ENCODE measurements at regions not wholly inside any gene's neighbourhood (a gene's known extent, or its start where the extent isn't known, plus 50 kb on each side); places are given as distances from the start of the nearest gene placed in this dataset.
"Not testable (repeated sequence)": the region's sequence is repeated elsewhere in the genome, so short reads cannot be mapped to it uniquely, and the experiment has no call there.

DNA sequence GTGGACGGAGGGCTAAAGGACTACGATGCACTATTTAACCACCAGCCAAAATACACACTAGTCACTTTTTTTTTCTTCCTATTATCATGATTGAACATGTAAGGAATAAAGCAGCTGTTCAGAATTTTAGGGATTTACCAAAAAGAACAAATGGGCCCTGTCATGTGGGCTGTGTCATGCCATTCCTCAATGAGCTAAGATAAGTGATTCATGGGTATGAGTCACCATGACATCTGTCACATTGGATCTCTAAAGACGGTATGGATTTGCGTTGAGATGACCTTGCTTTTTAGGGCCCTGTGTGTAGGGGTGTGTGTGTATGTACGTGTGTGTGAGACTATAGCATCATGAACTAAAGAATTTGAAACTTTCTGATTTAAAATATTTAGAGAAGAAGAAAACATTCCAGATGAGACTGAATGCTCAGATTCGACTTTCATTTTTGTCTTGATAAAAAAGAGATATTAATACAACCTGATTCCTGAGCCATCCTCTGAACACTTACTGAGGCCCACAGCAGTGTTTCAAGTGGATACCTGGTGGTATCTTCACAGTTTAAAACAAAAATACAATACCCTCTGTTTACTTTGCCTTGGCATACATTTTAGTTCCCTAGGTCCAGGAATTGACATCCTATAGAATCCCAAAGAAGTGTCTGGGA is 246.1 kb upstream of the DUSP10 start:
- DNase-seq: no peak

DNA sequence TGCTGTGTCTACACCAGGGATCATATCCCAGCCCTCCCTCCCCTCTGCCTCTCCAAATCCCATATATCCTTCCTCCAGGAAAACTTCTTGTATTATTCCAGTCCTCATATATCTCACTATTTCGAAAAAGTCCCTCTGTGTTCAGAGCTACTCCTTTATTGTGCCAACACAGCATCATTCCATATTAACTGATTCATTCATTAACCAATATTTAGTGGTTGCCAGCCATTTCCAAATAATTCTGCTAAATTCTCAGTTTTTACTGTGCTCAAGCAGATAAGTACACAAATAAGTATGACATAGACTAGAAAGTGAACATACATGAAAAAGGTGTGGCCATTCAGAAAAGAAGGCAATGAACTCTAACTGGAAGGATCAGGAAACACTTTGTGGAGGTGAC is 241.6 kb upstream of the DUSP10 start:
- DNase-seq: no peak

DNA sequence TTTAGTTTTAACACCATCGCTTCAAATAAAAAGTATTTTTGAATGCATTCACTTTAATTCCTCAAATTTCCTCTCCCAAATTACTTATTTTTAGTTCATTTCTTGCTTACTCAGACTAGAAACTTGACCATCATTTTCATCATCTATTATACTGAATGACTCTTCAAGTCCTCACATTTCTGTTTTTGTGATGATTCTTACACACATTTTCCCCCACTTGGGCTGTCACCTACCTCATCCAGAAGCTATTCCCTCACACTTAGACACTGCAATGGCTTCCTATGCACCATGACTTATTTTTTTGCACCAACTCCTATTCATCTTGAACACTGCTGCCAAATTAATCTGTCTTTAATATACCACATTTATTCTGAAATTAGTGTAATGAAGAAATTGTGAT is 239.6 kb upstream of the DUSP10 start:
- no peak for DNase-seq

DNA sequence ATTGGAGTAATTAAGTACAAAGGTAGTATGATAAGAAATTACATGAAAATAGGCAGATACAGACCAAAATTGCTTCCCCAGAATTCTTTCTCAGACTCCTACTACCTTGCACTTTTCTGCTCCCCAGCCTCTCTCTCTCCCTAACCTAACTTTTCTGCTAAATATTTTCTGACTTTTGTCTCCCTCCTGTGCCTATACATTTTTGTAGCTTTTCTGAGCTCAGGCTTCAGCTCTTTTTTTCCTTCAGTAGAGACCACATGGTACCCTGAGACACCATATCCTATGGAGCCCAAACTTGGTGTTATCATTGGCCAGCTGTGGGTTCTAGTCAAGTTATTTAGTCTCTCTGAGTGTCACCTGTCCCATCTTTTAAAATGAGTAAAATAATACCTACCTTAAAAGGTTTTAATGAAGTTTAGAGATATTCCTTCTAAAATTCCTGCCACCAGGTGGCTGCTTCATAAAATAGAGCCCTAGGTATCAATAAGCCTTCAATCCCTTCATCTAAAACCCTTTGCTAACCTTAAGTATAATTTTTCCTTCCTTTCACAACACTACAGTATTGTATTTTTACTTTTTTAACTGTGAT is 237.6 kb upstream of the DUSP10 start:
- DNase-seq: no peak

DNA sequence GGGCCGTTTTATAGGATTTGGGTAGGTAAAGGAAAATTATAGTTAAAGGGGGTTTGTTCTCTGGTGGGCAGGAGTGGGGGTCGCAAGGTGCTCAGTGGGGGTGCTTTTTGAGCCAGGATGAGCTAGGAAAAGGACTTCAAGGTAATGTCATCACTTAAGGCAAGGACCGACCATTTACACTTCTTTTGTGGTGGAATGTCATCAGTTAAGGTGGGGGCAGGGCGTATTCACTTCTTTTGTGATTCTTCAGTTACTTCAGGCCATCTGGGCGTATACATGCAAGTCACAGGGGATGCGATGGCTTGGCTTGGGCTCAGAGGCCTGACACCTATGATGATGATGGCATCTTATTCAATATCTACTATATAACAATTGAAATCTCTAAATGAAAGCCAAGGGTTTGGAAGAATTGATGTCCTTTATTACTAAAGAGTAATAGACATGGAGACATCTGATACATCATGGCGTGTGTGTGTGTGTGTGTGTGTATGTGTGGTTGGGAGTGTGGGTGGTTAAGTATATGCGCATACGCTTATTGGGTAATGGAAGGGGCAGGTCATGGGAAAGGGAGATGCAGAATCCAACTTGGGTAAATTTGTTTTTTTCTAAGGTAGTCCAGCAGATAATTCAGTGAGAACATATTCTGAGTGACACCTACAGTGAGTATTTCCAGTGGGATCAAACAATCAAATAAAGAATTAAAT is 236.9 kb upstream of the DUSP10 start:
- DNase-seq: not testable (repeated sequence)

DNA sequence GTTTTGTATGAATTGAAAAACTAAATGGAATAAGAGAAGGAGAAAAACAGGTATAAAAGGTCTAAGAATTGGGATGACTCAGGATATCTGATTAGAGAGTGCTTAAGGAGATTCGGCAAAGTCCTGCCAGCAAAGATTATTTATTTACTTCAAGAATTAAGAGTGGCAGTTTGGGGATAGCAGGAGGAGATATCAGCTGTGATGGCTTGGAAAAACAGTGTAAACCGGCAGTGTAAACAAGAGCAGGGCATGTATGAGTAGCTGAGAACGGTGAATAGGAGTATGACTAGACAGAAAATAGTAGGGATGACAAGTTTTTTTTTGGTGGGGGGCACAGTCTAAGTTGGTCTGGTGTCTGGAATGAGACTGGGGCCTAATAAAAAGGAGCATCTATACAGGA is 231.9 kb upstream of the DUSP10 start:
- DNase-seq: not testable (repeated sequence)

DNA sequence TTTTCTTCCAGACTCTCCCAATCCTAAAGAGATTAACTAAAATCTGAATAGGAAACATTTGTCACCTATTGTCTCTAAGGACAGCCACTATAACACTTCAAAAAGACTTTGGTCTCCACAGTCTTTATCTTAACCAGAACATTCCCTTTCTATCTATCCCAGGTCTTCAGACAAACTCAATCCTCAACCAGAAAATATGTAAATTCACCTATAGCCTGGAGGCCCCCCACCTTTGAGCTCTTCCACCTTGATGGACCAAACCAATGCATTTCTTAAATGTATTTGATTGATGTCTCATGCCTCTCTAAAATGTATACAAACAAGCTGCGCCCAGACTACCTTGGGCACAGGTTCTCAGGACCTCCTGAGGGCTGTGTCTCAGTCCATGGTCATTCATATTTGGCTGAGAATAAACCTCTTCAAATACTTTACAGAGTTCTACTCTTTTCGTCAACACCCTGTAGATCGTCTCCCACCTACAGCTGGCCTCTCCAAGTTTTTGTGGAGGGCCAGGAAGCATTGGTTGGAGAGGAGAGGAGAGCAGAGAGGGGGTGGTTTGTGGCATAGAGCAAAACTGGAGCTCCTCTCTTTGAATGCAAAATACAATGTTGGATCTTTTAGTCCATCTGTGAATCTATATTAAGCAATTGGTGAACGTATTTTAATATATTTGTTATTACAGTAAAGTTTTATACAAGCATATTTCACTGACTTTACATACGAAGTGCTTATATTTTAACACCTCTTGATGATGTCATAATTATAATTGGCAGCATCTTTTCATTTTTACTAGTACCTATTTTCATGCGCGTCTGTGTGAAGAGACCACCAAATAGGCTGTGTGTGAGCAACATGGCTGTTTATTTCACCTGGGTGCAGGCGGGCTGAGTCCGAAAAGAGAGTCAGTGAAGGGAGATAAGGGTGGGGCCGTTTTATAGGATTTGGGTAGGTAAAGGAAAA is 230.7 kb upstream of the DUSP10 start:
- DNase-seq: no peak

DNA sequence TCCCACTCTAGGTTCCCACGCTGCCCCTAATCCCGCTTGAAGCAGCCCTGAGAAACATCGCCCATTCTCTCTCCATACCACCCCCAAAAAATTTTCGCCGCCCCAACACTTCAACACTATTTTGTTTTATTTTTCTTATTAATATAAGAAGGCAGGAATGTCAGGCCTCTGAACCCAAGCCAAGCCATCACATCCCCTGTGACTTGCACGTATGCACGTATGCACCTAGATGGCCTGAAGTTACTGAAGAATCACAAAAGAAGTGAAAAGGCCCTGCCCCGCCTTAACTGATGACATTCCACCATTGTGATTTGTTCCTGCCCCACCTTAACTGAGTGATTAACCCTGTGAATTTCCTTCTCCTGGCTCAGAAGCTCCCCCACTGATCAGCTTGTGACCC is 229.1 kb upstream of the DUSP10 start:
- not testable (repeated sequence) for DNase-seq

DNA sequence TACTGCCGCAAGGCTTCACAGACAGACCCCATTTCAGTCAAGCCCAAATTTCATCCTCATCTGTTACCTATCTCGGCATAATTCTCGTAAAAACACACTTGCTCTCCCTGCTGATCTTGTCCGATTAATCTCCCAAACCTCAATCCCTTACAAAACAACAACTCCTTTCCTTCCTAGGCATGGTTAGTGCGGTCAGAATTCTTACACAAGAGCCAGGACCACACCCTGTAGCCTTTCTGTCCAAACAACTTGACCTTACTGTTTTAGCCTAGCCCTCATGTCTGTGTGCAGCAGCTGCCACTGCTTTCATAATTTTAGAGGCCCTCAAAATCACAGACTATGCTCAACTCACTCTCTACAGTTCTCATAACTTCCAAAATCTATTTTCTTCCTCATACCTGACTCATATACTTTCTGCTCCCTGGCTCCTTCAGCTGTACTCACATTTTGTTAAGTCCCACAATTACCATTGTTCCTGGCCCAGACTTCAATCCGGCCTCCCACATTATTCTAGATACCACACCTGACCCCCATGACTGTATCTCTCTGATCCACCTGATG is 227.5 kb upstream of the DUSP10 start:
- DNase-seq: not testable (repeated sequence)

DNA sequence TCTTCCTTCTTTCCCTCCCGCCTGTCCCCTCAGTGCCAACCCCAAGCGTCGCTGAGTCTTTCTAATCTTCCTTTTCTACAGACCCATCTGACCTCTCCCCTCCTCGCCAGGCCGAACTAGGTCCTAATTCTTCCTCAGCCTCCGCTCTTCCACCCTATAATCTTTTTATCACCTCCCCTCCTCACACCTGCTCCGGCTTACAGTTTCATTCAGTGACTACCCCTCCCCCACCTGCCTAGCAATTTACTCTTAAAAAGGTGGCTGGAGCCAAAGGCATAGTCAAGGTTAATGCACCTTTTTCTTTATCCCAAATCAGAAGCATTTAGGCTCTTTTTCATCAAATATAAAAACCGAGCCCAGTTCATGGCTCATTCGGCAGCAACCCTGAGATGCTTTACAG is 225.6 kb upstream of the DUSP10 start:
- DNase-seq: not testable (repeated sequence)

DNA sequence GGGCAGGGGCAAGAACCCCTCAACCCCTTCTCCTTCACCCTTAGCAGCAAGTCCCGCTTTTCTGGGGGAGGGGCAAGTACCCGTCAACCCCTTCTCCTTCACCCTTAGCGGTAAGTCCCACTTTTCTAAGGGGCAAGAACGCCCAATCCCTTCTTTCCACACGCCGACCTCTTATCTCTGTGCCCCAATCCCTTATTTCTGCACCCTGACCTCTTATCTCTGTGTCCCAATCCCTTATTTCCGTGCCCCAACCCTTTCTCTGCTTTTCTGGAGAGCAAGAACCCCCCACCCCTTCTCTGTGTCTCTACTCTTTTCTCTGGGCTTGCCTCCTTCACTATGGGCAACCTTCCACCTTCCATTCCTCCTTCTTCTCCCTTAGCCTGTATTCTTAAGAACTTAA is 225.0 kb upstream of the DUSP10 start:
- not testable (repeated sequence) for DNase-seq

DNA sequence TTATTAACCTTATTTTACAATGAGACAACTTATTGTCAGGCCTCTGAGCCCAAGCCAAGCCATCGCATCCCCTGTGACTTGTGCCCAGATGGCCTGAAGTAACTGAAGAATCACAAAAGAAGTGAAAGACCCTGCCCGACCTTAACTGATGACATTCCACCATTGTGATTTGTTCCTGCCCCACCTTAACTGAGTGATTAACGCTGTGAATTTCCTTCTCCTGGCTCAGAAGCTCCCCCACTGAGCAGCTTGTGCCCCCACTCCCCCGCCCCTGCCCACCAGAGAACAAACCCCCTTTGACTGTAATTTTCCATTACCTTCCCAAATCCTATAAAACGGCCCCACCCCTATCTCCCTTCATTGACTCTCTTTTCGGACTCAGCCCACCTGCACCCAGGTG is 224.0 kb upstream of the DUSP10 start:
- not testable (repeated sequence) for DNase-seq

DNA sequence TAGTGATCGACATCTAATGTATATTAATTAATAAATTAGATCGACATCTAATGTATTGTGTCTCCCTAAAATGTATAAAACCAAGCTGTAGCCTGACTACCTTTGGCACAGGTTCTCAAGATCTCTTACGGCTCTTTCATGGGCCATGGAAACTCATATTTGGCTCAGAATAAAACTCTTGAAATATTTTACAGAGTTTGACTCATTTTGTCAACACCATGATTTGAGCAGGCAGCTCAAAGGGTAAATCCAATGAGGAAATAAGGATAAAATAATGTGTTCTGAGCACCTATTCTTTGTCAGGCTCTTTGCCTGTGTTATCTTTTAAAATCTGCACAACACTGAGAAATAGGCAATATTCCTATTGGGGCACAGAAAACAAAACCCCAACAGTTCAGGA is 223.4 kb upstream of the DUSP10 start:
- no peak for DNase-seq

DNA sequence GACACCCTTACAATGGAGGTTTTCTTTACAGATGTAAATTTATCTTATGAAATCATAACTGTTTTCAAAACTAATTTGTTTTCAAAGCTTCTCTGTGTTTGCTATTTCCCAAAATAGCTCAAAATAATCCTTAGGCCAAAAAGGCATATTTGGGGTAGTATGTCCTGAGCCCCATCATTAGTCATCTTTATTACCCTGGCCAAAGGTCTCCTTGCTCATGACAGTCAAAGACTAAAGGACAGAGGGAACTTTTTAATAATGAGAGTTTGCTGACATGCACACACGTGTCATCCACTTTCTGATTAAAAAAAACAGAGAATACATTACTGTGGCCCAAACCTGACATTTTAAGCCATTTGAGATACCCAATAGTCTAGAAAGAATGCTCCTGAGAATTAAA is 221.9 kb upstream of the DUSP10 start:
- DNase-seq: no peak

DNA sequence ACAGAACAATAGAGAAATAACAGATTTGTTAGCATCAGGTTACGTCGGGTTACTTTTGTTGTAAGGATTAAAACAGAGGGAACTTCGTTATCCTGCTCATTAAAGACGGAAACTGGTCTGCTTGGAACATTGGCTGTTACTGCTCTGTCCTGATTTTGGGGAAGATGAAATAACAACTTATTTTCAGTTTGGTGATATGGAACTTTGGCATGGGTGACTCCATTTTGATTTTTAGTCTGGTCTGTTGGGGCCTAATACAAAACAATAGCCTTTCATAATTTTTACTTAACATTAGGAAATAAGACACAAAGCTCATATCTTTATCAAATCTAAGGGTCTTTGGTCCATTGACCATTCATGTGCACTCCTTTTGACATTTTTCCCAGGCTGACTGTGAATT is 220.5 kb upstream of the DUSP10 start:
- DNase-seq: no peak

DNA sequence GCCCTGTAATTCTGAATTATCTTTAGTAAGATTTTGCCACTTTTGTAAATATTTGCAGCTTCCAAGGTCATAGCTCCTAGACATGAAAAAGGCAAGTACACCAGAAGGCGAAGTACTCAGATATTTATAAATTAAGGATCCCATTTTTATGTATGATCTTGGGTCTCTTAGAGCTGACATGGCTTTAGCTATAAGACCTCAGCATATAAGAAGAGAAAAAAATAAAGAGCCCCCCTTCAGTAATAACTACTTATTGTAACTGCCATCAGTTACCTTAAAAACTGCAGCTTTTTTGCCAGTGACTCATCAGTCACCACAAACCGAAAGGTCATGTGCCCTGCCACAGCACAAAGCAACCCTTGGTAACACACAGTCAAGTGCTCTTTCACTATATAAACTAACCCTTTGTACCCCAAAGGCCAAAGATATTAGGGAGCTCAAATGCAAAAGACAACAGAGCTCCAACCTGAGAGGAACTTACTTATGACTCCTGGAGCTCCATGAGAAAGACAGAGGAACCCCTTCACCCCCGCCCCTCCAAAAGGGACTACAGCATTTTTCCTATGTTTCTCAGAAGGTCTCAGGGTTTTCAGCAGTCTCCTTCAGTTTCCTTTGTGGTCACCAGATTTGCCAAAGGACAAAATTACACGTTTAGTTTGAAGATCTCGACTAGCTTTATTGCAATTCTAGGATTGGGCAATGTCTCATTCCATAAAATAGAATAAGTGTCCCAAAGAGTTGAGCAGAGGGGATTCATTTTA is 219.8 kb upstream of the DUSP10 start:
- no peak for DNase-seq

DNA sequence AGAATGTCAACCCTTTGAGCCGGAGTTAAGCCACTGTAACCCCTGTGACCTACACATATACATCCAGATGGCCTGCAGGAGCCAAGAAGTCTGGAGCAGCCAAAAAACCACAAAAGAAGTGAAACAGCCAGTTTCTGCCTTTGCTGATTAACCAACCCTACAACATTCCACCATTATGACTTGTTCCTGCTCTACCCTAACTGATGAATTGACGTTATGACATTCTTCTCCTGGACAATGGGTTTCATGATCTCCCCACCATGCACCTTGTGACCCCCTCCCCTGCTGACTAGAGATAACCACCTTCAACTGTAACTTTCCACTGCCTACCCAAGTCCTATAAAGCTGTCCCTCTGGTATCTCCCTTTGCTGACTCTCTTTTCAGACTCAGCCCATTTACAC is 216.3 kb upstream of the DUSP10 start:
- not testable (repeated sequence) for DNase-seq

DNA sequence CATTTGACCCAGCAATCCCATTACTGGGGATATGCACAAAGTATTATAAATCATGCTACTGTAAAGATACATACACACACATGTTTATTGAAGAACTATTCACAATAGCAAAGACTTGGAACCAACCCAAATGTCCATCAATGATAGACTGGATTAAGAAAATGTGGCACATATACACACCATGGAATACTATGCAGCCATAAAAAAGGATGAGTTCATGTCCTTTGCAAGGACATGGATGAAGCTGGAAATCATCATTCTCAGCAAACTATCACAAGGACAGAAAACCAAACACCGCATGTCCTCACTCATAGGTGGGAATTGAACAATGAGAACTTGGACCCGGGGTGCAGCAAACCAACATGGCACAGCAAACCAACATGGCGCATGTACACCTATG is 215.5 kb upstream of the DUSP10 start:
- not testable (repeated sequence) for DNase-seq

DNA sequence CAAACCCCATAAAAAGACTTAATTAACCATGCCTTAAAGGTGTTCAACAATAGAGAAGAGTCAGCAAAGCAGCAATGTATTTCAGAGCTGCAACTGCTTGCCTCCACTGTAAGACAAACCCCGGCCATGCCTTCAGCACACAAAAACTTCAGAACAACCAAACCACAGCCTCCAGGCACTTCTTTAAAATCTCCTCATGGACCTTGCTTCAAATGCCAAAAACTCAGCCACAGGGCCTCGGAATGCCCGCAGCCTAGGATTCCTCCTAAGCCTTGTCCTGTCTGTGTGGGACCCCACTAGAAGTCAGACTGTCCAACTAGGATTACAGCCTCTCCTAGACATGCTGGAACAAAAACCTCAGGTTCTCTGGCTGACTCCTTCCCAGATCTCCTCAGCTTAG is 208.1 kb upstream of the DUSP10 start:
- DNase-seq: no peak

DNA sequence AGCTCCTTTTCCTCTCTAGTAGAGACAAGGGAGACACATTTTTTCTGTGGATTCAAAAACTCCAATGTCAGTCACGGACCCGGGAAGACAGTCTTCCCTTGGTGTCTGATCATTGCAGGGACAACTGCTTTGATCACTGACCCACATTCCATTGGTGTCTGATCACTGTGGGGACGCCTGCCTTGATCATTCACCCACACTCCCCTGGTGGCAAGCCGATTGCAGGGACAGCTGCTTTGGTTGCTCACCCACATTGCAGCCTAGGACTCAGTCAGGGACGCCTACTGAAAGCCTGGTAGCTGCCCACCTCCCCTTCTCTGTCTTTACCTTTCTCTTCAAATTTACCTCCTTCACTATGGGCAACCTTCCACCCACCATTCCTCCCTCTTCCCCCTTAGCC is 206.6 kb upstream of the DUSP10 start:
- no peak for DNase-seq

DNA sequence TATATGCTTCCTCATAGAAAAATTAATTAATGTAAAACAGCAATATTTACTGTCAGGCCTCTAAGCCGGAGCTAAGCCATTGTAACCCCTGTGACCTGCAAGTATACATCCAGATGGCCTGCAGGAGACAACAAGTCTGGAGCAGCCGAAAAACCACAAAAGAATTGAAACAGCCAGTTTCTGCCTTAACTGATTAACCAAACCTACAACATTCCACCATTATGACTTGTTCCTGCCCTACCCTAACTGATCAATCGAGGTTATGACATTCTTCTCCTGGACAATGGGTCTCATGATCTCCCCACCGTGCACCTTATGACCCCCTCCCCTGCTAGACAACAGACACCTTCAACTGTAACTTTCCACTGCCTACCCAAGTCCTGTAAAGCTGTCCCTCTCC is 205.8 kb upstream of the DUSP10 start:
- no peak for DNase-seq

DNA sequence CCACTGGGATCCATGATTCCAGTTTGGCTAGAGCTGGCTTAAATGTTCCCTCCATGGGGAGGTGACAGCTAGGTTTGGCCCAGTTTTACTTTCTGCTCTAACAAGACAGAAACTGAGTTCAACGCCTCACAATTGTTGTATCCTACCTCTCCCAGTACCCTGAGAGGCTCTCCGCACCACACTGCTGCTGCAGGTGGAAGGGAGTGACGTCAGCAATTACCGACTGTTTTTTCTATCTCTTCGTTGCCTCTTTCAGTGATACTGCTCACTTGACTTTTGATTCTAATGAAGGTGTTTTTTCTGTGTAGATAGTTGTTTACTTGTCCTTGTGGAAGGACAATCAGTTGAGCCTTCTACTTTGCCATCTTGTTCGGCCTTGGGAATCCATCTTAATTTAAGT is 204.9 kb upstream of the DUSP10 start:
- DNase-seq: no peak
